ENCODE measurements at regions not wholly inside any gene's neighbourhood (a gene's known extent, or its start where the extent isn't known, plus 50 kb on each side); places are given as distances from the start of the nearest gene placed in this dataset.

GRCh38 chr5:6176102-6176693 lies 202.1 kb downstream of the MED10 start:
- Histone ChIP-seq H3K36me3 (ENCODE audit: insufficient read depth, low read length) (no peaks in the 10 kb centered on the region), H3K4me2 (ENCODE audit: low read length) (no peak overlapping the region), H4K20me1 (ENCODE audit: insufficient read depth) (no peaks in the 10 kb centered on the region), H2AFZ (ENCODE audit: low read depth, low read length) (no peak overlapping the region), H3K4me3 (ENCODE audit: low read length) (no peak overlapping the region), H3K79me2 (replicated peaks; ENCODE audit: insufficient read depth, low read length) (no peaks in the 10 kb centered on the region), H3K27me3 (ENCODE audit: insufficient read depth, low read depth, low read length) (no peaks in the 10 kb centered on the region), H3K9me2 (ENCODE audit: insufficient read depth, low read length) (no peaks in the 10 kb centered on the region), H3K27ac (ENCODE audit: low read length) (peak overlapping the region; percentile 15), H3K9me3 (ENCODE audit: low read length) (no peaks in the 10 kb centered on the region), H3F3A (ENCODE audit: insufficient read depth, low read length, poor library complexity, severe bottlenecking) (no peaks in the 10 kb centered on the region), H3K9ac (ENCODE audit: low read length) (no peak overlapping the region)
- TF ChIP-seq SMC3 (conservative IDR thresholded peaks at IDR 0.05; ENCODE audit: poor library complexity): no peak
- TF ChIP-seq TAF1 (IDR thresholded peaks at IDR 0.05; ENCODE audit: low read depth): no peak
- no peak for TF ChIP-seq CTCF (IDR thresholded peaks at IDR 0.05; ENCODE audit: poor library complexity, severe bottlenecking)
- TF ChIP-seq POLR2AphosphoS5 (IDR thresholded peaks at IDR 0.05): no peak
- no peak for TF ChIP-seq EZH2 (IDR thresholded peaks at IDR 0.05; ENCODE audit: borderline replicate concordance, insufficient read depth, low read length, poor library complexity, severe bottlenecking)
- peak; percentile 83 for TF ChIP-seq EP300 (conservative IDR thresholded peaks at IDR 0.05; ENCODE audit: poor library complexity, severe bottlenecking)
- TF ChIP-seq MXI1 (conservative IDR thresholded peaks at IDR 0.05; ENCODE audit: poor library complexity, severe bottlenecking): no peak
- TF ChIP-seq RAD21 (conservative IDR thresholded peaks at IDR 0.05): peak; percentile 15
- TF ChIP-seq REST (IDR thresholded peaks at IDR 0.05; ENCODE audit: borderline replicate concordance): no peak

- no peak overlapping the region for H2AFZ ChIP-seq (ENCODE audit: low read depth, low read length)
- no peak overlapping the region for H3K4me3 ChIP-seq (ENCODE audit: low read length)
- H3K27ac ChIP-seq (ENCODE audit: low read length): no peak overlapping the region
- no peaks in the 10 kb centered on the region for H4K20me1 ChIP-seq (ENCODE audit: insufficient read depth)
- no peaks in the 10 kb centered on the region for H3K36me3 ChIP-seq (ENCODE audit: insufficient read depth, low read length)
- TF ChIP-seq MXI1 (conservative IDR thresholded peaks at IDR 0.05; ENCODE audit: poor library complexity, severe bottlenecking) (no peak), SMC3 (conservative IDR thresholded peaks at IDR 0.05; ENCODE audit: poor library complexity) (no peak), EP300 (conservative IDR thresholded peaks at IDR 0.05; ENCODE audit: poor library complexity, severe bottlenecking) (no peak), EZH2 (IDR thresholded peaks at IDR 0.05; ENCODE audit: borderline replicate concordance, insufficient read depth, low read length, poor library complexity, severe bottlenecking) (no peak), TAF1 (IDR thresholded peaks at IDR 0.05; ENCODE audit: low read depth) (no peak), REST (IDR thresholded peaks at IDR 0.05; ENCODE audit: borderline replicate concordance) (no peak), POLR2AphosphoS5 (IDR thresholded peaks at IDR 0.05) (no peak), RAD21 (conservative IDR thresholded peaks at IDR 0.05) (no peak), CTCF (IDR thresholded peaks at IDR 0.05; ENCODE audit: poor library complexity, severe bottlenecking) (no peak)
- H3K9me3 ChIP-seq (ENCODE audit: low read length): no peaks in the 10 kb centered on the region
- H3K9ac ChIP-seq (ENCODE audit: low read length): no peak overlapping the region
- H3F3A ChIP-seq (ENCODE audit: insufficient read depth, low read length, poor library complexity, severe bottlenecking): no peaks in the 10 kb centered on the region
- H3K9me2 ChIP-seq (ENCODE audit: insufficient read depth, low read length): no peaks in the 10 kb centered on the region
- H3K27me3 ChIP-seq (ENCODE audit: insufficient read depth, low read depth, low read length): no peaks in the 10 kb centered on the region
- no peaks in the 10 kb centered on the region for H3K79me2 ChIP-seq (replicated peaks; ENCODE audit: insufficient read depth, low read length)
- no peak overlapping the region for H3K4me2 ChIP-seq (ENCODE audit: low read length)
These were observed 203.0 kb downstream of the MED10 start for GRCh38 chr5:6175172-6175854.

Measured in neural cell (in vitro differentiated cells).